HG02885 (cell line): ENCODE measurements at regions not wholly inside any gene's neighbourhood (a gene's known extent, or its start where the extent isn't known, plus 50 kb on each side); places are given as distances from the start of the nearest gene placed in this dataset.

ENCODE experiments used
- ATAC-seq: cut with Tn5 transposase; IDR thresholded peaks from one replicate; pipeline ENCODE4 v1.9.1; 2021; ENCODE audit warnings: mild to moderate bottlenecking; ENCODE audit not compliant: unreplicated experiment, poor library complexity

- no peak for ATAC-seq
Measured at GRCh38 chr13:50099473-50099872, 84.2 kb downstream of the KCNRG start.

GRCh38 chr13:50101590-50101989, 86.3 kb downstream of the KCNRG start:
- no peak for ATAC-seq

GRCh38 chr13:50104493-50104892, 89.2 kb downstream of the KCNRG start:
- ATAC-seq = no peak

GRCh38 chr13:50106559-50106958, 91.3 kb downstream of the KCNRG start:
- ATAC-seq = peak; percentile 79

GRCh38 chr13:50107205-50107604, 92.0 kb downstream of the KCNRG start:
- no peak for ATAC-seq

- no peak for ATAC-seq
Measured at GRCh38 chr13:50114961-50115360, 99.7 kb downstream of the KCNRG start.

- ATAC-seq = no peak
Measured at GRCh38 chr13:50115695-50116094, 100.5 kb downstream of the KCNRG start.

GRCh38 chr13:50116430-50116973, 101.3 kb downstream of the KCNRG start:
- ATAC-seq = no peak

GRCh38 chr13:50119591-50119990, 104.3 kb downstream of the KCNRG start:
- ATAC-seq = no peak

- ATAC-seq = no peak
Measured at GRCh38 chr13:50122455-50122854, 107.2 kb downstream of the KCNRG start.

GRCh38 chr13:50123002-50123401, 107.8 kb downstream of the KCNRG start:
- ATAC-seq = no peak

- ATAC-seq = no peak
Measured at GRCh38 chr13:50123515-50123861, 108.2 kb downstream of the KCNRG start.

GRCh38 chr13:50123862-50124535, 108.8 kb downstream of the KCNRG start:
- ATAC-seq = peak; percentile 73

GRCh38 chr13:50124536-50125303, 109.5 kb downstream of the KCNRG start:
- ATAC-seq = no peak

- no peak for ATAC-seq
Measured at GRCh38 chr13:50125304-50125553, 110.0 kb downstream of the KCNRG start.

- no peak for ATAC-seq
Measured at GRCh38 chr13:50125554-50126262, 110.5 kb downstream of the KCNRG start.

- no peak for ATAC-seq
Measured at GRCh38 chr13:50126263-50126992, 111.2 kb downstream of the KCNRG start.

- ATAC-seq = no peak
Measured at GRCh38 chr13:50126993-50127725, 111.9 kb downstream of the KCNRG start.

GRCh38 chr13:50127726-50128291, 112.6 kb downstream of the KCNRG start:
- no peak for ATAC-seq
